HG03175 (cell line): ENCODE measurements at regions not wholly inside any gene's neighbourhood (a gene's known extent, or its start where the extent isn't known, plus 50 kb on each side); places are given as distances from the start of the nearest gene placed in this dataset.
A peak's percentile ranks its signal among the peaks of the same experiment; 100 is the strongest.
"Not testable (repeated sequence)": the region's sequence is repeated elsewhere in the genome, so short reads cannot be mapped to it uniquely, and the experiment has no call there.

Experiments used
- ATAC-seq: cut with Tn5 transposase; IDR thresholded peaks from one replicate; pipeline ENCODE4 v1.9.1; 2021; ENCODE audit warnings: mild to moderate bottlenecking, moderate library complexity; ENCODE audit not compliant: unreplicated experiment

- no peak for ATAC-seq
Measured at GRCh38 chr9:89670801-89671434, 66.1 kb downstream of the GADD45G start.

DNA sequence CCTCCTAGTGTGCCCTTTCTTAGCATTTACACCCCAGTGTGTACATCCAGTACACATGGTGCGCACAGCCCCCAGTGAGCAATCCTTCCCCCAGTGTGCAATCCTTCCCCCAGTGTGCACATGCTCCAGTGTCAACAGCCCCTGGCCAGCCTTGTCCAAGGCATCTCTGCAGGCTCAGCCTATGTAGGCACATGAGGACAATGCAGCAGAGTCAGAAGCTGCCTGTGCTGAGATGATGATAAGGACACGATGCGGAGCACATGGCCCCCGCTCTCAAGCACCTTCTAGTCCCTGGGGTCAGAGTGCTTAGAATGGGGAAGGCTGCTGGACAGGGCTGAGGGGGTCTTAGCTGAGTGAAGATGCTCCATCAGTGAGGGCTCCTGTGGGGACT is 69.8 kb downstream of the GADD45G start:
- no peak for ATAC-seq

DNA sequence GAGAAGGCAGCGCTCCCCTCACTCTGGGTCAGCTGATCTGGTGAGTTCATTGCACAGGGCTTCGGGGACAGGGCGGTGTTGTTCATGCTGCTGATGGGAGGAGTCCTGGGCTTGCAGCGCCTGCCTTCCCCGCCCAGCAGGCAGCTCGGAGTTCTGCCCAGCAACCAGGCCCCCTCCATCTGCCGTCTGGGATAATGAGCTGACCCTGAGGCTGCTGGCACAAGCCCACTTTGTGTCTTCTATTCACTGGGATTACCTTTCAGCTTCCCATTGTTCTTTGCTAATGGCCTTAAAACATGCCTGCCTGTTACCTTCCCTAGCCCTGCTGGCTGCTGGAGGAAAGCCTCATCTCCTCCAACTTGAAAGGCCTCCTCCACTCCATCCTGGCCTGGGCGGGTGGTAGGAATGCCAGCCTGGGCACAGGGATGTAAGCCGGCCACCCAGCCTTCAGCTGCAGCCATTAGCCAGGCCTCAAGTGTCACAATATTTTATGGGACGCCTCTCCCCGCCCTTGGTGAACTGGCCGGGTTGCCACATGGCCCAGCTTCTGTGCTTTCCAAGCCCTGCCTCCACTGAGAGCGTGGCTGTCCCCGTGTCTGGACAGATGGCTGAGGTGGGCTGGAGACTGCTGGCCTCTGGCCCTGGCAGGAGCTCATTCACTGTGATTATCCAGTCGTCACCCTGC is 70.4 kb downstream of the GADD45G start:
- ATAC-seq, result no peak

DNA sequence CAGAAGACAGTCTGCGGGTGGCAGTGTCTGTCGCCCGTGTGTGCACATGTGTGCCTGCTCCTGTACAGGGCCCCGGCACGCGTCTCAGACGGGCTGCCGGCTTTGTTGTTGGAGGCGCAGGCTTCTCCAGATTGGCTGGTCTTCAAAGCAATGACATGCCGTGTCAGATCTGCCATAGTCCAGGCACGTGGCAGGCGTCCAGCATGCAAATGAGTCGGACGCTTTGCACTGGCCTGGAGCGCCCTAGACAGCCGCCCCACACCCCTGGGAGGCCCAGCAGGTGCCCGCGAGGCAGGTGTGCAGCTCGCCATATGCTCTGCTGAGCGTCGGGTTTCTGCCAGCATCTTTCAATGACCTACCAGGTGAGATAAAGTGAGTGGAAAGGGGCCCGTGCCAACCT is 71.5 kb downstream of the GADD45G start:
- ATAC-seq, result no peak

GRCh38 chr9:89677702-89678395 is 73.0 kb downstream of the GADD45G start:
- no peak for ATAC-seq

- no peak for ATAC-seq
Measured at GRCh38 chr9:89678396-89679015, 73.7 kb downstream of the GADD45G start.

- no peak for ATAC-seq
Measured at GRCh38 chr9:89679016-89679415, 74.2 kb downstream of the GADD45G start.

- ATAC-seq, result no peak
Measured at GRCh38 chr9:89679581-89679980, 74.8 kb downstream of the GADD45G start.

- no peak for ATAC-seq
Measured at GRCh38 chr9:89680547-89681467, 76.0 kb downstream of the GADD45G start.

- not testable (repeated sequence) for ATAC-seq
Measured at GRCh38 chr9:89681468-89681859, 76.7 kb downstream of the GADD45G start.

DNA sequence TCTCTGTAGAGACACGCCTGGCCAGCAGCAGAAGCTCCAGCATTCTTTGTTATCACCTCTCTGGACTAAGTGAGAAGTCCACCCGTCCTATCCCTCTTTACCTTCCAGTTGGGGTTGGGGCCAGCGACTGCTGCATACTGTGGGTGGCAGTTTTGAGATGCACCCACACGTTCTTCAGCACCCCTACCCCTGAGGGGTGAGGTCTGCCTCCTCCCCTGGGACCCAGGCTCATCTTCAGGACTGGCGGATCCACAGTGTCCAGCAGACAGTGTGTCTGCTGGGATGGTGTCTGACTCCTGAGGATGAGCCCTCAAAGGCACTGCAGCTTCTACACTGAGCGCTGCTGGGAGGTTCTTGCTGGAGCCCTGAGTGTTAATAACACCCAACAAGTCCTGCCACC is 78.8 kb downstream of the GADD45G start:
- no peak for ATAC-seq

- ATAC-seq, result no peak
Measured at GRCh38 chr9:89684218-89684617, 79.4 kb downstream of the GADD45G start.

- no peak for ATAC-seq
Measured at GRCh38 chr9:89684912-89685636, 80.3 kb downstream of the GADD45G start.

GRCh38 chr9:89685698-89686097 is 80.9 kb downstream of the GADD45G start:
- ATAC-seq, result no peak

- ATAC-seq, result no peak
Measured at GRCh38 chr9:89686126-89686525, 81.3 kb downstream of the GADD45G start.

GRCh38 chr9:89686621-89687020 is 81.8 kb downstream of the GADD45G start:
- no peak for ATAC-seq

- no peak for ATAC-seq
Measured at GRCh38 chr9:89687188-89687587, 82.4 kb downstream of the GADD45G start.

DNA sequence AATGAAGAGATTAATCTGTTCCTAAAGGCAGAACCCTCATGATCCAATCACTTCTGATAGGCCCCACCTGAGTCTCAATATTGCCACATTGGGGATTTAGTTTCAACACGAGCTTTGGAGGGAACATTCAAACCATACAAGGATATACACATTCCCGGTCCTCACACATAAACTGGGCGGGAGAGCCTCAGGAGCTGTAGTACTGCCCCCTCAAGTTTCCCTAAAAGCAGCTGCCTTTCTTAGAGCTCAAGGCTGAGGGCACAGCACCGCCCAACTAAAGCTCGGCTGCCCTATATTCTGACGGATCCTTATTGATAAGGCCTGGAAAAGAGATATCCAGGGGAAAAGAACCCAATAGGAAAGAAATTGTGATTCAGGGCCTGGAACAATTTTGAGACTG is 83.0 kb downstream of the GADD45G start:
- ATAC-seq, result no peak

DNA sequence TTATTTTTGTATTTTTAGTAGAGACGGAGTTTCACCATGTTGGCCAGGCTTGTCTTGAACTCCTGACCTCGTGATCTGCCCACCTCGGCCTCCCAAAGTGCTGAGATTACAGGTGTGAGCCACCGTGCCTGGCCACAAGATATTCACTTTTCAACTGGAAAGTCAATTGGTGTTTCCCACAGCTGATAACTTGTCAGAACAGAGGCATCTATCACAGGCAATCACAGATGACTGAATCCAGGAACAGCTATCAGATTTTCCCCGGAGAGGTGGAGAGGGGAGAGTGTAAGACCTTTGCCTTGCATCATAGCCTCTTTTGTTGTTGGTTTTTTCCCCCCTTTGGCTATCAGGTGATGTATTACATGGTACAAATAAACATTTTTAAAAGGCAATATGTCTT is 84.5 kb downstream of the GADD45G start:
- ATAC-seq, result not testable (repeated sequence)

DNA sequence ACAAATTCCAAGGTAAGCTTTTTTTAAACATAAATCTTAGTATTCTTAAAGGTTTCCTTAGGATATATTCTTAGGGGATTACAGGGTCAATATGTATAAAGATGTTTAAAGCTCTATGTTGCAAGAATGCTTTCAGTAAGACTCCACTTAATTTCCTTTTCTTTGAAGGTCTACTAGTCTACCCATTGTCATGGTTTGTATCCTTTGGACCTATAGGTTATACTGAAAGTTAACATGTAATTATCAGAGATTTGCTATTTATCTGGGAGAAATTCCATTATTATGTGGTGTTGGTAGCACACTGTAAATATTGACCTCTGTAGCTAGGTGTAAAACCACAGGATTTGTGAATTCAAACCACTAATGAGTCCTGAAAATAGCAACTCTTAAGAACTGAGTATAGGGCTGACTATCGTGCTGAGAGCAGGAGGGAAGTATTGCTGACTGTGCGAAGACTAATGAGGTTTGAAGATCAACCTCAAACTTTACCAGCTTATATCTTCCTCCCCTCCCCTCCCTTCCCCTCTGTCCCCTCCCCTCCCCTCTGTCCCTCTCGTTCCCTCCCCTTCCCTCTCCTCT is 85.6 kb downstream of the GADD45G start:
- peak; percentile 93 for ATAC-seq
